SK-N-MC (cell line): ENCODE measurements at regions not wholly inside any gene's neighbourhood (a gene's known extent, or its start where the extent isn't known, plus 50 kb on each side); places are given as distances from the start of the nearest gene placed in this dataset.

Experiments used
- DNase-seq: peaks from one replicate; pipeline ENCODE4 v3.0.0-alpha.2; 2011; ENCODE audit warnings: low read depth, low spot score
- H3K27ac ChIP-seq: fragments of 200-600 bp; sonication (generic); 2 replicates; pipeline ENCODE4 v1.5.1; 2016; ENCODE audit warnings: mixed run types
- H3K36me3 ChIP-seq: fragments of 200-600 bp; sonication (generic); 2 replicates; pipeline ENCODE4 v1.6.1; 2017; ENCODE audit warnings: antibody characterized with exemption, low read length, mixed read lengths; ENCODE audit not compliant: insufficient read depth
- H3K4me3 ChIP-seq: fragments of 200-600 bp; sonication (generic); 2 replicates; pipeline ENCODE4 v1.5.1; 2016
- H3K9ac ChIP-seq: fragments of 200-600 bp; sonication (generic); 2 replicates; pipeline ENCODE4 v1.8.0; 2017; ENCODE audit warnings: mixed run types, mixed read lengths; ENCODE audit not compliant: insufficient read length
- H3K9me3 ChIP-seq: fragments of 200-600 bp; sonication (generic); 2 replicates; pipeline ENCODE4 v1.6.1; 2017; ENCODE audit warnings: low read depth, mild to moderate bottlenecking, antibody characterized with exemption, low read length, moderate library complexity, mixed read lengths
- EZH2 ChIP-seq: fragments of 200-600 bp; sonication (generic); IDR thresholded peaks from one replicate; pipeline ENCODE4 v1.6.1; 2017; ENCODE audit warnings: antibody characterized with exemption
- FOXP2 ChIP-seq: optimal IDR thresholded peaks from 2 replicates; pipeline ENCODE3; 2011; ENCODE audit warnings: mild to moderate bottlenecking, moderate library complexity; ENCODE audit not compliant: insufficient read depth; ENCODE audit errors: extremely low read length, control extremely low read depth
- POLR2AphosphoS5 ChIP-seq: IDR thresholded peaks from 2 replicates; pipeline ENCODE4 v1.6.1; 2012; ENCODE audit warnings: mild to moderate bottlenecking, low read depth, low read length, borderline replicate concordance

DNA sequence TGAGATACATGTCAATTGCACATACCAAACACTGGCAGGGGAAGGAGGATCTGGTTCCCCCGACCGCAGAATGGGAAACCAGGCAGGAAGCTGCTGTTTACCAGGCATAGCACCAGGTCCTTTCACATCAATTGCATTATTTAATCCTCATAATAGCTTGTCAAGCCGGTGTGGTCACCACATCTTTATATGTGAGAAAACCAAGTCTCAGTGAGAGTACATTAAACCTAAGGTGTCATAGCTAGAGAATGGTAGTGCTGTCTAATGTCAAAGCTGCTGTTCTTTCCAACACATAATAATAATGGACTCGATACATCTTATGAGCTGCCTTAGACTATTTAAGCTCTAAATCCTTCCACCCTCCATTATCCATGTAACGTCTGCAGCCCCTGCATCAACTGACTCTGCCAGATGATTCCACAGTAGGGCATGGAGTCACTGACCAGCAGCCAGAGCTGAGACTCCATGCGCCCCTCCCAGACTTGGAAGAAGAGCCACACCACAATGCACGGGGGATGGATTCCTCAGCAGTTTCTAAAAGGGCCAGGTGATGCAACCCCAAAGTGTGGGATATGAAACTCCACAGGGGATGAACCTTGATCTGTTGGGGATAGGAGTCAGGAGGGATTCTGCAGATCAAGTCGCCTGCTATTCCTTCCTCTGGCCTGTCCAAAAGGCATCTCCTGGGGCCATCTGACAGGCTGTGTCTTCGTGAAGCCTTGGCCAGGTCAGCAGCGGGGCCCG, 71.8 kb downstream of the GPR6 start:
- Histone ChIP-seq H3K36me3 (no peaks in the 10 kb centered on the region; the same call in 1 of the 2 replicates), H3K4me3 (no peak overlapping the region), H3K27ac (no peak overlapping the region), H3K9ac (no peak overlapping the region), H3K9me3 (0 out of 2 replicates have a peak, but pooled peaks cover 6% of the 10 kb centered on the region)
- TF ChIP-seq FOXP2: no peak
- no peak for TF ChIP-seq EZH2
- TF ChIP-seq POLR2AphosphoS5: no peak
- no peak for DNase-seq
